OCI-LY3 (cell line): ENCODE measurements at regions not wholly inside any gene's neighbourhood (a gene's known extent, or its start where the extent isn't known, plus 50 kb on each side); places are given as distances from the start of the nearest gene placed in this dataset.

Experiments used
- H2AFZ ChIP-seq: fragments of 200-600, 300-600 bp; shearing (Covaris generic); 2 replicates; pipeline ENCODE4 v1.6.0; 2014; ENCODE audit warnings: antibody characterized with exemption, low read depth, low read length
- H3K27ac ChIP-seq: fragments of 200-600, 300-600 bp; sonication (generic); 2 replicates; pipeline ENCODE4 v1.5.1; 2014; ENCODE audit warnings: mild to moderate bottlenecking, low read length, moderate library complexity, mixed read lengths
- H3K27me3 ChIP-seq: fragments of 200-600, 300-600 bp; sonication (generic); 2 replicates; pipeline ENCODE4 v1.6.1; 2014; ENCODE audit warnings: low read depth, low read length, mixed read lengths
- H3K36me3 ChIP-seq: fragments of 200-600, 300-600 bp; sonication (generic); replicated peaks from 2 replicates; pipeline ENCODE3; 2014; ENCODE audit warnings: low read depth, low read length, mixed read lengths
- H3K4me1 ChIP-seq: fragments of 300-600, 200-600 bp; sonication (generic); 2 replicates; pipeline ENCODE4 v1.6.1; 2014; ENCODE audit warnings: low read length, mixed read lengths
- H3K4me2 ChIP-seq: fragments of 200-600, 300-600 bp; sonication (generic); 2 replicates; pipeline ENCODE4 v1.6.1; 2014; ENCODE audit warnings: low read length, mixed read lengths
- H3K4me3 ChIP-seq: fragments of 300-600, 200-600 bp; sonication (generic); 2 replicates; pipeline ENCODE4 v1.5.1; 2014; ENCODE audit warnings: antibody characterized with exemption, mild to moderate bottlenecking, low read length, moderate library complexity
- H3K79me2 ChIP-seq: fragments of 300-600, 200-600 bp; shearing (Covaris generic); 2 replicates; pipeline ENCODE4 v1.6.1; 2014; ENCODE audit warnings: mild to moderate bottlenecking, low read length, mixed read lengths
- H3K9ac ChIP-seq: fragments of 300-600, 200-600 bp; shearing (Covaris generic); 2 replicates; pipeline ENCODE4 v1.6.0; 2014; ENCODE audit warnings: mild to moderate bottlenecking, low read length, moderate library complexity
- H3K9me3 ChIP-seq: fragments of 200-600, 300-600 bp; shearing (Covaris generic); 2 replicates; pipeline ENCODE4 v1.6.1; 2014; ENCODE audit warnings: low read length, mixed read lengths; ENCODE audit not compliant: insufficient read depth
- H4K20me1 ChIP-seq: fragments of 200-600, 300-600 bp; sonication (generic); 2 replicates; pipeline ENCODE4 v1.6.1; 2016; ENCODE audit warnings: low read length, mixed read lengths; ENCODE audit not compliant: insufficient read depth
- CTCF ChIP-seq: fragments of 200-600, 300-600 bp; sonication (generic); IDR thresholded peaks from 2 replicates; pipeline ENCODE4 v1.5.1; 2014; ENCODE audit warnings: antibody characterized with exemption, low read length, low read depth
- EZH2phosphoT487 ChIP-seq: fragments of 200-600 bp; shearing (Covaris generic); IDR thresholded peaks from 2 replicates; pipeline ENCODE4 v1.6.1; 2018; ENCODE audit warnings: antibody characterized with exemption, mixed run types, low read depth

- no peaks in the 10 kb centered on the region for H3K9me3 ChIP-seq
- H3K4me2 ChIP-seq = peak overlapping the region; percentile 35
- H2AFZ ChIP-seq = peak overlapping the region; percentile 29; the same call in 1 of the 2 replicates
- H3K27ac ChIP-seq = no peak overlapping the region
- no peak overlapping the region for H3K9ac ChIP-seq
- H3K27me3 ChIP-seq = no peaks in the 10 kb centered on the region
- TF ChIP-seq EZH2phosphoT487 (no peak), CTCF (no peak)
- H3K79me2 ChIP-seq = no peaks in the 10 kb centered on the region
- H3K4me3 ChIP-seq = no peak overlapping the region
- H4K20me1 ChIP-seq = no peaks in the 10 kb centered on the region
- no peaks in the 10 kb centered on the region for H3K36me3 ChIP-seq
- H3K4me1 ChIP-seq = peaks cover 21% of the 10 kb centered on the region
Measured at GRCh38 chr5:125257057-125257972, 510.9 kb upstream of the ZNF608 start.

GRCh38 chr5:125257997-125258396 lies 511.6 kb upstream of the ZNF608 start:
- Histone ChIP-seq H3K4me2 (peak overlapping the region; percentile 35), H2AFZ (no peak overlapping the region), H3K27me3 (no peaks in the 10 kb centered on the region), H3K9me3 (no peaks in the 10 kb centered on the region), H3K9ac (no peak overlapping the region), H3K36me3 (no peaks in the 10 kb centered on the region), H3K4me3 (no peak overlapping the region), H3K79me2 (no peaks in the 10 kb centered on the region), H3K27ac (peak overlapping the region; percentile 23; the same call in 1 of the 2 replicates), H3K4me1 (peaks cover 21% of the 10 kb centered on the region), H4K20me1 (no peaks in the 10 kb centered on the region)
- no peak for TF ChIP-seq EZH2phosphoT487
- TF ChIP-seq CTCF = no peak

DNA sequence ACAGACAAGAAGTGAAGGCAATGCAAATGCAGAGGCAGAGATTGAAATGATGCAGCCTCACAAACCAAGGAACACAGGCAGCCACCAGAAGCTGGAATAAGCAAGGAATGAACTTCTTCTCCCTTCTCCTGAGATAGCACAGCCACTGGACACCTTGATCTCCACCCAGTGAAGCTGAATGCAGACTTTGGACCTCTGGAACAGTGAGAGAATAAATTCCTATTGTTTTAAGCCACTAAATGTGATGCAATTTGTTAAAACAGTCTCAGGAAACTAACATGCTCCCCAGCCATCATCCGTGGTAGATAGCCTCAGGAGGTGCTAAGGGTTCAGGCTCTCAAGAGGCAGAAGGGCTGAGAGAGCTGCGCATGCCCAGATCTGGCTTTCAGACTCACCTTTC lies 512.2 kb upstream of the ZNF608 start:
- Histone ChIP-seq H3K36me3 (no peaks in the 10 kb centered on the region), H3K9me3 (no peaks in the 10 kb centered on the region), H3K27me3 (no peaks in the 10 kb centered on the region), H4K20me1 (no peaks in the 10 kb centered on the region), H3K27ac (no peak overlapping the region; the same call in 1 of the 2 replicates), H3K4me3 (no peak overlapping the region), H3K79me2 (no peaks in the 10 kb centered on the region), H3K9ac (no peak overlapping the region), H3K4me2 (peak overlapping the region; percentile 35), H2AFZ (no peak overlapping the region), H3K4me1 (peaks cover 21% of the 10 kb centered on the region)
- no peak for TF ChIP-seq CTCF

- no peaks in the 10 kb centered on the region for H3K9me3 ChIP-seq
- no peaks in the 10 kb centered on the region for H3K36me3 ChIP-seq
- H3K9ac ChIP-seq = no peak overlapping the region
- H3K4me1 ChIP-seq = peaks cover 21% of the 10 kb centered on the region
- no peaks in the 10 kb centered on the region for H4K20me1 ChIP-seq
- no peaks in the 10 kb centered on the region for H3K79me2 ChIP-seq
- H3K4me3 ChIP-seq = no peak overlapping the region
- no peak overlapping the region for H3K27ac ChIP-seq
- TF ChIP-seq EZH2phosphoT487 = no peak
- no peak for TF ChIP-seq CTCF
- H3K4me2 ChIP-seq = no peak overlapping the region
- no peaks in the 10 kb centered on the region for H3K27me3 ChIP-seq
- H2AFZ ChIP-seq = no peak overlapping the region
Measured at GRCh38 chr5:125261505-125262250, 515.2 kb upstream of the ZNF608 start.
